DND-41 (cell line): ENCODE measurements at regions not wholly inside any gene's neighbourhood (a gene's known extent, or its start where the extent isn't known, plus 50 kb on each side); places are given as distances from the start of the nearest gene placed in this dataset.

ENCODE experiments used
- CTCF ChIP-seq: IDR thresholded peaks from 2 replicates; pipeline ENCODE4 v1.5.1; 2012; ENCODE audit warnings: borderline replicate concordance, low read length, moderate library complexity, mild to moderate bottlenecking; ENCODE audit not compliant: poor library complexity, severe bottlenecking; ENCODE audit errors: extremely low read depth
- EZH2 ChIP-seq: IDR thresholded peaks from 3 replicates; pipeline ENCODE4 v1.6.1; 2012; ENCODE audit warnings: borderline replicate concordance, low read depth, mild to moderate bottlenecking, moderate library complexity, low read length, inconsistent platforms; ENCODE audit not compliant: severe bottlenecking

- TF ChIP-seq CTCF (no peak), EZH2 (no peak)
Measured at GRCh38 chr2:157168501-157168900, 89.0 kb upstream of the GALNT5 start.
